K562 (cell line): ENCODE measurements at regions not wholly inside any gene's neighbourhood (a gene's known extent, or its start where the extent isn't known, plus 50 kb on each side); places are given as distances from the start of the nearest gene placed in this dataset.

Experiments used
- ATAC-seq: fragments of 200-7000 bp; cut with Tn5 transposase; 3 replicates; pipeline ENCODE4 v1.9.1; 2020; ENCODE audit warnings: moderate library complexity
- BruUV-seq: library from RNA; stranded (reverse); fragments of 400-500 nt; replicated peaks from 2 replicates; lab custom pipeline; 2021; lab: Mats Ljungman, UMichigan
- CTCF ChIA-PET: fragments of 300-600 bp; formaldehyde crosslinking; extraction: SDS; loops from one replicate; lab custom pipeline; 2021; ENCODE audit warnings: low intra/inter-chr PET ratio; lab: Yijun Ruan, JAX
- POLR2A ChIA-PET: fragments of 300-600, 350-650 bp; sonication (Branson Sonifier 250); formaldehyde crosslinking; extraction: SDS; loops from one replicate; lab custom pipeline; 2021; ENCODE audit warnings: antibody characterized with exemption, inconsistent platforms; lab: Yijun Ruan, JAX
- DNase-seq, 4 experiments: peaks; one replicate each; pipeline versions ENCODE4 v3.0.0 to v3.0.0-alpha.2; 2011 to 2018; ENCODE audit warnings: low spot score in 3 of 4, mixed read lengths in 3 of 4; ENCODE audit errors: extremely low read depth in 1 of 4
- FAIRE-seq: peaks from 2 replicates; lab custom pipeline; 2011; peaks lifted over from hg19 to GRCh38; lab: Jason Lieb, UNC
- H2AFZ ChIP-seq: 2 replicates; pipeline ENCODE4 v1.6.0; 2011; ENCODE audit warnings: low read depth, low read length, control low read depth, inconsistent platforms
- H3K27ac ChIP-seq: fragments of 200-600 bp; 3 replicates; pipeline ENCODE4 v1.8.0; 2011; ENCODE audit warnings: low read depth, mild to moderate bottlenecking, control low read depth, inconsistent platforms, low read length, moderate library complexity, mixed read lengths; ENCODE audit errors: extremely low read depth
- H3K27me3 ChIP-seq, 2 experiments: fragments of 300-600 bp in 1 of 2; 2 replicates in 1 of 2; 3 replicates in 1 of 2; pipeline versions ENCODE4 v1.6.0 to v1.8.0; 2011; ENCODE audit warnings: inconsistent platforms in 2 of 2, low read length in 2 of 2, mild to moderate bottlenecking in 1 of 2, mixed read lengths in 1 of 2, moderate library complexity in 1 of 2; ENCODE audit not compliant: control insufficient read depth in 2 of 2, insufficient read depth in 2 of 2
- H3K36me3 ChIP-seq: fragments of 300-600 bp; 3 replicates; pipeline ENCODE4 v1.8.0; 2011; ENCODE audit warnings: mild to moderate bottlenecking, low read length, inconsistent platforms; ENCODE audit not compliant: control insufficient read depth, insufficient read depth
- H3K4me1 ChIP-seq, 2 experiments: fragments of 200-600 bp in 1 of 2; replicated peaks in 1 of 2; 2 replicates in 1 of 2; 3 replicates in 1 of 2; pipeline versions ENCODE4 v1.5.1 to v1.8.0; 2011; ENCODE audit warnings: inconsistent platforms in 2 of 2, low read length in 2 of 2, mild to moderate bottlenecking in 1 of 2, mixed read lengths in 1 of 2, moderate library complexity in 1 of 2; ENCODE audit not compliant: control insufficient read depth in 2 of 2, insufficient read depth in 2 of 2
- H3K4me2 ChIP-seq: 2 replicates; pipeline ENCODE4 v1.6.1; 2011; ENCODE audit warnings: low read length, control low read depth, inconsistent platforms, mixed read lengths; ENCODE audit not compliant: insufficient read depth
- H3K4me3 ChIP-seq: fragments of 200-600 bp; sonication (generic), shearing (Covaris generic); 2 replicates; pipeline ENCODE4 v1.5.1; 2016; ENCODE audit warnings: control low read depth, inconsistent platforms
- H3K79me2 ChIP-seq: fragments of 200-600 bp; 3 replicates; pipeline ENCODE4 v1.8.0; 2011; ENCODE audit warnings: low read length, inconsistent platforms; ENCODE audit not compliant: control insufficient read depth, insufficient read depth
- H3K9ac ChIP-seq, 2 experiments: 2 replicates each; pipeline versions ENCODE4 v1.6.0 to v1.6.1; 2011; ENCODE audit warnings: low read depth in 2 of 2, low read length in 2 of 2, control low read depth in 1 of 2, inconsistent platforms in 1 of 2, mild to moderate bottlenecking in 1 of 2, mixed read lengths in 1 of 2; ENCODE audit not compliant: insufficient read depth in 1 of 2
- H3K9me1 ChIP-seq: one replicate; pipeline ENCODE4 v1.6.0; 2011; ENCODE audit warnings: inconsistent platforms, mild to moderate bottlenecking, low read length, moderate library complexity; ENCODE audit not compliant: control insufficient read depth, insufficient read depth
- H3K9me3 ChIP-seq: replicated peaks from 2 replicates; pipeline ENCODE4 v1.5.1; 2011; ENCODE audit warnings: low read depth, low read length, inconsistent platforms; ENCODE audit not compliant: control insufficient read depth, insufficient read depth
- H4K20me1 ChIP-seq: replicated peaks from 2 replicates; pipeline ENCODE4 v1.6.1; 2011; ENCODE audit warnings: low read length, inconsistent platforms, mixed read lengths; ENCODE audit not compliant: control insufficient read depth, insufficient read depth
- BACH1 ChIP-seq: fragments of 200-800 bp; sonication (Bioruptor generic); IDR thresholded peaks from 2 replicates; pipeline ENCODE4 v1.6.1; 2016; ENCODE audit warnings: missing genetic modification characterization, missing compliant biosample characterization
- CLOCK ChIP-seq: fragments of 250-450 bp; sonication (Bioruptor Pico); IDR thresholded peaks from 2 replicates; pipeline ENCODE4 v1.4.0; 2020; ENCODE audit warnings: mild to moderate bottlenecking, moderate library complexity, borderline replicate concordance
- DMBX1 ChIP-seq: fragments of 250-450 bp; sonication (Bioruptor Pico); IDR thresholded peaks from 2 replicates; pipeline ENCODE4 v1.8.0; 2022; ENCODE audit warnings: inconsistent platforms, mild to moderate bottlenecking, moderate library complexity, borderline replicate concordance
- DPF2 ChIP-seq: fragments of 450-650 bp; IDR thresholded peaks from 2 replicates; pipeline ENCODE4 v1.6.1; 2016
- E2F5 ChIP-seq: sonication (generic); formaldehyde crosslinking; IDR thresholded peaks from 2 replicates; pipeline ENCODE4 v1.8.0; 2022; ENCODE audit warnings: mild to moderate bottlenecking, missing genetic modification reagents
- ELF4 ChIP-seq: fragments of 450-650 bp; formaldehyde crosslinking; IDR thresholded peaks from 2 replicates; pipeline ENCODE4 v1.4.0; 2022; ENCODE audit warnings: missing genetic modification characterization
- HNRNPH1 ChIP-seq: fragments of 200-400 bp; formaldehyde crosslinking; optimal IDR thresholded peaks from 2 replicates; pipeline ENCODE3; 2017; ENCODE audit warnings: low read depth, mild to moderate bottlenecking, low read length, moderate library complexity
- ILF3 ChIP-seq: fragments of 450-650 bp; IDR thresholded peaks from 2 replicates; pipeline ENCODE4 v1.6.1; 2018; ENCODE audit warnings: antibody characterized with exemption, mild to moderate bottlenecking, moderate library complexity, borderline replicate concordance
- MAFG ChIP-seq: fragments of 450-650 bp; conservative IDR thresholded peaks from 2 replicates; pipeline ENCODE4 v1.6.1; 2016; ENCODE audit warnings: missing genetic modification characterization, missing compliant biosample characterization
- MLX ChIP-seq, 2 experiments: fragments of 450-650 bp in 1 of 2; sonication (generic) in 1 of 2; formaldehyde crosslinking; conservative IDR thresholded peaks; 2 replicates each; pipeline versions ENCODE4 v1.4.0 to v1.8.1; 2020 to 2022; ENCODE audit warnings: mild to moderate bottlenecking in 1 of 2, missing genetic modification reagents in 1 of 2
- MTA2 ChIP-seq: fragments of 450-650 bp; IDR thresholded peaks from 2 replicates; pipeline ENCODE4 v1.6.1; 2016; ENCODE audit warnings: low read depth
- NR3C1 ChIP-seq: sonication (generic); formaldehyde crosslinking; IDR thresholded peaks from 2 replicates; pipeline ENCODE4 v1.8.1; 2022; ENCODE audit warnings: missing genetic modification reagents
- SMC3 ChIP-seq: conservative IDR thresholded peaks from 2 replicates; pipeline ENCODE4 v1.6.1; 2011; ENCODE audit warnings: low read depth, low read length, improper control_type of control experiment; ENCODE audit not compliant: insufficient read depth
- TEAD2 ChIP-seq: fragments of 450-650 bp; IDR thresholded peaks from 2 replicates; pipeline ENCODE4 v1.6.1; 2016; ENCODE audit warnings: missing genetic modification characterization, control low read depth, missing compliant biosample characterization
- TSC22D4 ChIP-seq: fragments of 450-650 bp; IDR thresholded peaks from 2 replicates; pipeline ENCODE4 v1.6.1; 2016; ENCODE audit warnings: missing genetic modification characterization, missing biosample characterization, control low read depth
- ZFP1 ChIP-seq: fragments of 450-650 bp; formaldehyde crosslinking; IDR thresholded peaks from 2 replicates; pipeline ENCODE4 v1.4.0; 2020; ENCODE audit warnings: mild to moderate bottlenecking, mixed read lengths
- ZNF589 ChIP-seq: fragments of 200-800 bp; sonication (Bioruptor generic); IDR thresholded peaks from 2 replicates; pipeline ENCODE4 v1.6.1; 2016; ENCODE audit warnings: low read depth, missing genetic modification characterization, missing compliant biosample characterization
- ZNF696 ChIP-seq: fragments of 250-450 bp; sonication (Bioruptor Pico); conservative IDR thresholded peaks from 2 replicates; pipeline ENCODE4 v1.4.0; 2020; ENCODE audit warnings: mild to moderate bottlenecking, moderate library complexity
- WGBS: fragments of 100-300 bp; shearing (Covaris generic); methylation state at CpG from one replicate; pipeline ENCODE4 v1.1.6; 2016; ENCODE audit warnings: low coverage, mixed read lengths; ENCODE audit not compliant: insufficient coverage; ENCODE audit errors: missing lambda C conversion rate; 5-methylcytosine and 5-hydroxymethylcytosine counted together
- in situ Hi-C: fragments of 300-500 bp; cut with MboI; formaldehyde crosslinking; loops from 4 replicates; pipeline ENCODE4 v1.15.0; 2018; ENCODE audit warnings: inconsistent platforms, mixed read lengths
- intact Hi-C: fragments of 100-400 bp; cut with micrococcal nuclease; formaldehyde crosslinking; loops from 2 replicates; pipeline ENCODE4 v1.14.2; 2022
- TF ChIP-seq, protein P1 (sequence below): fragments of 450-650 bp; formaldehyde crosslinking; IDR thresholded peaks from 2 replicates; pipeline ENCODE4 v1.4.0; 2022; ENCODE audit warnings: mild to moderate bottlenecking, moderate library complexity

DNA sequence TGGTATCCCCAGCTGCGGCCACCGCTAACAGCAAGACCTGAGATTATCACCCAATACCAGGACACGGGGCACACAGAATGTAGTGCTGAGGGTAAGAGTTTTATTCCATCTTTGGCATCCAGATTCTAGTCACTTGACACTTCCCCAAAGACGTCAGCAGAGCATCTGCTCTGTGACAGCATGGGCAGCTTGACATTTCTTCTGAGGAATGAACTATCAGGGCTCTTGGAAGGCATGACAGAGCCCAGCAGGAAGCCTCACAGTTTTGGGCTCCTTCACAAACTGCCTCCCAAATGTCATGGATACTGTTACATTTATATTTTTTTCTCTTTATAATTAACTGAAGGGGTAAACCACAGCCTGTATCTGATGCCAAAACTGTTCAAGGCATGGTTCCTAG is 1010.7 kb downstream of the TDRD15 start (continued):
- TF ChIP-seq CLOCK (CRISPR knock-in tag) (no peak), BACH1 (tag) (no peak), MLX (CRISPR knock-in tag; conservative IDR thresholded peaks at IDR 0.05) (no peak), ILF3 (no peak), NR3C1 (CRISPR knock-in tag) (no peak)

DNA sequence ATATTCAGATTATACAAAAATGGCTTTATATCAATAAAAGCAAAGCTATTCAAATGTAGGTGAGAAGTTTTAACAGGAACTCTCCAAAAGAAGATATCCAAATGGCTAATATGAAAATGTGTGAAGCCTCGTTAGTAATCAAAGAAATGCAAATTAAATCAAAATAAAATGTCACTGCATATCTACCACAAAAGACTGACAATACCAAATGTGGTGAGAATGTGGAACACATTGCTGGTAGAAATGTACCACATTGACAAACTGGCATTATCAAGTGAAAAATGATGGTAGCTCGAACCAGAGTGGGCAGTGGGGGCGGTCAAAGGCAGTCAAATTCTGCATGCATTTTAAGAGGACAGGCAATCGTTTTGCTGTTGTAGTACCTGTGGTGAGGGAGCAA is 1012.7 kb downstream of the TDRD15 start:
- H2AFZ ChIP-seq: no peak overlapping the region
- no TSS peak for BruUV-seq
- intact Hi-C loops: no loop called here
- FAIRE-seq: no peak
- no peaks in the 10 kb centered on the region for H3K9me1 ChIP-seq
- no peaks in the 10 kb centered on the region for H4K20me1 ChIP-seq
- H3K27me3 ChIP-seq: no peaks in the 10 kb centered on the region
- ATAC-seq: no peak
- DNase-seq: no peak
- no peak overlapping the region for H3K9ac ChIP-seq
- WGBS: 3% methylated on average over 4 of the region's 4 CpGs
- H3K4me1 ChIP-seq: no peaks in the 10 kb centered on the region
- no peaks in the 10 kb centered on the region for H3K36me3 ChIP-seq
- H3K9me3 ChIP-seq: no peaks in the 10 kb centered on the region
- H3K27ac ChIP-seq: no peak overlapping the region
- no peaks in the 10 kb centered on the region for H3K79me2 ChIP-seq
- H3K4me2 ChIP-seq: no peak overlapping the region
- CTCF ChIA-PET: no interaction called here
- no peak overlapping the region for H3K4me3 ChIP-seq
- in situ Hi-C loops: no loop called here
- POLR2A ChIA-PET: no interaction called here
- TF ChIP-seq MTA2 (no peak), SMC3 (no peak), E2F5 (no peak), ZNF589 (no peak), ZFP1 (CRISPR knock-in tag) (no peak), HNRNPH1 (no peak), ELF4 (CRISPR knock-in tag) (no peak), DPF2 (no peak), DMBX1 (CRISPR knock-in tag) (no peak), ZNF696 (CRISPR knock-in tag) (no peak), TSC22D4 (tag) (no peak), MAFG (tag) (no peak), TEAD2 (no peak)
- TF ChIP-seq, protein P1, sequence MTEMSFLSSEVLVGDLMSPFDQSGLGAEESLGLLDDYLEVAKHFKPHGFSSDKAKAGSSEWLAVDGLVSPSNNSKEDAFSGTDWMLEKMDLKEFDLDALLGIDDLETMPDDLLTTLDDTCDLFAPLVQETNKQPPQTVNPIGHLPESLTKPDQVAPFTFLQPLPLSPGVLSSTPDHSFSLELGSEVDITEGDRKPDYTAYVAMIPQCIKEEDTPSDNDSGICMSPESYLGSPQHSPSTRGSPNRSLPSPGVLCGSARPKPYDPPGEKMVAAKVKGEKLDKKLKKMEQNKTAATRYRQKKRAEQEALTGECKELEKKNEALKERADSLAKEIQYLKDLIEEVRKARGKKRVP (CRISPR knock-in tag): no peak
